Endothelial cell of umbilical vein (primary cell): ENCODE measurements at regions not wholly inside any gene's neighbourhood (a gene's known extent, or its start where the extent isn't known, plus 50 kb on each side); places are given as distances from the start of the nearest gene placed in this dataset.

Experiments
- BruUV-seq: library from RNA; stranded (reverse); fragments of 400-500 nt; replicated peaks from 2 replicates; lab custom pipeline; 2021; lab: Mats Ljungman, UMichigan
- CTCF ChIA-PET: fragments of 300-600, 350-600 bp; sonication (Branson Sonifier 250); formaldehyde crosslinking; loops from one replicate; lab custom pipeline; 2021; ENCODE audit warnings: antibody characterized with exemption, inconsistent platforms; lab: Charles Lee
- POLR2A ChIA-PET: fragments of 300-600, 350-600 bp; sonication (Branson Sonifier 250); formaldehyde crosslinking; loops from one replicate; lab custom pipeline; 2021; ENCODE audit warnings: antibody characterized with exemption, inconsistent platforms; lab: Charles Lee
- DNase-seq: peaks from one replicate; pipeline ENCODE4 v3.0.0-alpha.2; 2011; ENCODE audit warnings: low read depth, low spot score
- FAIRE-seq: peaks from 2 replicates; lab custom pipeline; 2011; peaks lifted over from hg19 to GRCh38; lab: Jason Lieb, UNC
- H2AFZ ChIP-seq: 2 replicates; pipeline ENCODE4 v1.6.0; 2012; ENCODE audit warnings: low read depth, low read length, control low read depth, inconsistent platforms
- H3K27ac ChIP-seq: 2 replicates; pipeline ENCODE4 v1.5.1; 2011; ENCODE audit warnings: low read depth, mild to moderate bottlenecking, control low read depth, low read length, moderate library complexity; ENCODE audit not compliant: insufficient read depth
- H3K27me3 ChIP-seq, 2 experiments: 2 replicates each; pipeline versions ENCODE4 v1.6.0 to v1.6.1; 2011; ENCODE audit warnings: low read length in 2 of 2, mixed read lengths in 1 of 2; ENCODE audit not compliant: control insufficient read depth in 2 of 2, insufficient read depth in 2 of 2
- H3K36me3 ChIP-seq, 2 experiments: 2 replicates in 1 of 2; 3 replicates in 1 of 2; pipeline ENCODE4 v1.5.1; 2011; ENCODE audit warnings: low read length in 2 of 2, mild to moderate bottlenecking in 1 of 2, moderate library complexity in 1 of 2; ENCODE audit not compliant: control insufficient read depth in 2 of 2, insufficient read depth in 2 of 2; ENCODE audit errors: extremely low read depth in 1 of 2
- H3K4me1 ChIP-seq: 3 replicates; pipeline ENCODE4 v1.5.1; 2011; ENCODE audit warnings: mild to moderate bottlenecking, low read length; ENCODE audit not compliant: control insufficient read depth, insufficient read depth; ENCODE audit errors: extremely low read depth
- H3K4me2 ChIP-seq: 2 replicates; pipeline ENCODE4 v1.6.1; 2011; ENCODE audit warnings: low read length, control low read depth, mixed read lengths; ENCODE audit not compliant: insufficient read depth
- H3K4me3 ChIP-seq, 3 experiments: fragments of 200-600 bp in 1 of 3; sonication (generic), shearing (Covaris generic) in 1 of 3; replicated peaks in 1 of 3; 2 replicates each; pipeline ENCODE4 v1.5.1; 2011 to 2016; ENCODE audit warnings: control low read depth in 3 of 3, low read length in 3 of 3, mild to moderate bottlenecking in 2 of 3, inconsistent platforms in 1 of 3, low read depth in 1 of 3, moderate library complexity in 1 of 3; ENCODE audit not compliant: insufficient read depth in 1 of 3
- H3K79me2 ChIP-seq: 2 replicates; pipeline ENCODE4 v1.6.0; 2012; ENCODE audit warnings: low read length, inconsistent platforms; ENCODE audit not compliant: control insufficient read depth, insufficient read depth
- H3K9ac ChIP-seq: replicated peaks from 2 replicates; pipeline ENCODE3; 2011; ENCODE audit warnings: low read length, control low read depth; ENCODE audit not compliant: insufficient read depth; ENCODE audit errors: extremely low read depth
- H3K9me1 ChIP-seq: replicated peaks from 3 replicates; pipeline ENCODE4 v1.6.0; 2011; ENCODE audit warnings: mild to moderate bottlenecking, low read length; ENCODE audit not compliant: control insufficient read depth, insufficient read depth; ENCODE audit errors: extremely low read depth
- H3K9me3 ChIP-seq: replicated peaks from 2 replicates; pipeline ENCODE4 v1.5.1; 2012; ENCODE audit warnings: low read length, inconsistent platforms; ENCODE audit not compliant: control insufficient read depth, insufficient read depth
- H4K20me1 ChIP-seq: replicated peaks from 2 replicates; pipeline ENCODE3; 2011; ENCODE audit warnings: mild to moderate bottlenecking, low read length; ENCODE audit not compliant: control insufficient read depth, insufficient read depth; ENCODE audit errors: extremely low read depth
- EZH2 ChIP-seq: IDR thresholded peaks from 2 replicates; pipeline ENCODE4 v1.6.1; 2012; ENCODE audit warnings: borderline replicate concordance, low read depth, mild to moderate bottlenecking, moderate library complexity, low read length, inconsistent platforms; ENCODE audit not compliant: severe bottlenecking
- FOS ChIP-seq: IDR thresholded peaks from 2 replicates; pipeline ENCODE4 v1.6.1; 2011; ENCODE audit warnings: mild to moderate bottlenecking, low read length, moderate library complexity, borderline replicate concordance; ENCODE audit not compliant: insufficient read depth
- GATA2 ChIP-seq: IDR thresholded peaks from 2 replicates; pipeline ENCODE4 v1.7.0; 2011; ENCODE audit warnings: low read depth, mild to moderate bottlenecking, moderate library complexity, mixed read lengths, low read length; ENCODE audit not compliant: insufficient read length, insufficient read depth
- JUN ChIP-seq: IDR thresholded peaks from 2 replicates; pipeline ENCODE4 v1.6.1; 2011; ENCODE audit warnings: borderline replicate concordance, low read depth; ENCODE audit not compliant: insufficient read length, insufficient read depth
- MYC ChIP-seq: IDR thresholded peaks from one replicate; pipeline ENCODE4 v1.6.1; 2011; ENCODE audit warnings: mild to moderate bottlenecking, low read depth, low read length
- POLR2A ChIP-seq: IDR thresholded peaks from 2 replicates; pipeline ENCODE4 v1.6.1; 2012; ENCODE audit warnings: low read depth, mild to moderate bottlenecking, control low read depth, low read length
- POLR2AphosphoS5 ChIP-seq: IDR thresholded peaks from 2 replicates; pipeline ENCODE4 v1.6.1; 2012; ENCODE audit warnings: low read depth, mild to moderate bottlenecking, control low read depth, low read length, moderate library complexity; ENCODE audit not compliant: insufficient read depth
- dilution Hi-C: fragments of 300-500 bp; cut with MboI; formaldehyde crosslinking; loops from one replicate; pipeline ENCODE4 v1.15.0; 2019; ENCODE audit warnings: low sequenced_read_pairs; ENCODE audit not compliant: extremely low pct_ligation_motif_present
- intact Hi-C: fragments of 100-400 bp; cut with micrococcal nuclease; formaldehyde crosslinking; loops from one replicate; pipeline ENCODE4 v1.10.0; 2022
- TF ChIP-seq, protein P1 (sequence below), 2 donors: IDR thresholded peaks; 1 replicate in 1 of 2; 2 replicates in 1 of 2; pipeline ENCODE4 v1.5.1; 2011; ENCODE audit warnings: low read length in 2 of 2, mild to moderate bottlenecking in 2 of 2, moderate library complexity in 2 of 2, control low read depth in 1 of 2, inconsistent platforms in 1 of 2, low read depth in 1 of 2; ENCODE audit not compliant: insufficient read depth in 1 of 2; ENCODE audit errors: extremely low read depth in 1 of 2
- TF ChIP-seq, protein P2 (sequence below): IDR thresholded peaks from 2 replicates; pipeline ENCODE4 v1.6.1; 2011; ENCODE audit not compliant: insufficient read depth, insufficient read length

DNA sequence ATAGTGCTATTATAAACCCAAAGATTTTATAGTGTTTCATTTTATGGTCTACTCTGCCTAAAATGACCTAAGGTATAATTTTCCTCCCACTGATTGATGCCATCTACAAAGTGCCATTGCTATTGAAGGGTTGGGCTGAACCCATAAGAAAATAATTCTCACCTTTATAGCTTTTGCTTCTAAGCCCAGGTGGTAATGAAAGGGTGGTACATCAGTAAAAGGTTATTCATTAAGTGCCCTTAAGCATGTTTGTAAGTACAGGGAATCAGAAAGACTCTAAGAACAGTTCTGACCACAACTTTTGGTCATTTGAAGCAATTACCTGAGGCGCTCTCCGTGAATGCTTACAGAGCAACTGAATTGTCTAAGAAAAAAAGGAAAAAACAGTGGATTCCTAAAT lies 1247.3 kb downstream of the NXPH1 start:
- H3K9me1 ChIP-seq: no peaks in the 10 kb centered on the region
- H3K27ac ChIP-seq: no peak overlapping the region
- H3K4me3 ChIP-seq: no peak overlapping the region
- ChIA-PET POLR2A (no interaction called here), CTCF (no interaction called here)
- intact Hi-C loops: no loop called here
- no peak overlapping the region for H2AFZ ChIP-seq
- FAIRE-seq: no peak
- TF ChIP-seq GATA2 (no peak), FOS (no peak), MYC (no peak), POLR2AphosphoS5 (no peak)
- TF ChIP-seq, protein P1, sequence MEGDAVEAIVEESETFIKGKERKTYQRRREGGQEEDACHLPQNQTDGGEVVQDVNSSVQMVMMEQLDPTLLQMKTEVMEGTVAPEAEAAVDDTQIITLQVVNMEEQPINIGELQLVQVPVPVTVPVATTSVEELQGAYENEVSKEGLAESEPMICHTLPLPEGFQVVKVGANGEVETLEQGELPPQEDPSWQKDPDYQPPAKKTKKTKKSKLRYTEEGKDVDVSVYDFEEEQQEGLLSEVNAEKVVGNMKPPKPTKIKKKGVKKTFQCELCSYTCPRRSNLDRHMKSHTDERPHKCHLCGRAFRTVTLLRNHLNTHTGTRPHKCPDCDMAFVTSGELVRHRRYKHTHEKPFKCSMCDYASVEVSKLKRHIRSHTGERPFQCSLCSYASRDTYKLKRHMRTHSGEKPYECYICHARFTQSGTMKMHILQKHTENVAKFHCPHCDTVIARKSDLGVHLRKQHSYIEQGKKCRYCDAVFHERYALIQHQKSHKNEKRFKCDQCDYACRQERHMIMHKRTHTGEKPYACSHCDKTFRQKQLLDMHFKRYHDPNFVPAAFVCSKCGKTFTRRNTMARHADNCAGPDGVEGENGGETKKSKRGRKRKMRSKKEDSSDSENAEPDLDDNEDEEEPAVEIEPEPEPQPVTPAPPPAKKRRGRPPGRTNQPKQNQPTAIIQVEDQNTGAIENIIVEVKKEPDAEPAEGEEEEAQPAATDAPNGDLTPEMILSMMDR (IDR thresholded peaks at IDR 0.05; ENCODE audit: extremely low read depth in 1 of 2, insufficient read depth in 1 of 2, low read depth in 1 of 2, low read length in 2 of 2): no peak
- TF ChIP-seq, protein P2, sequence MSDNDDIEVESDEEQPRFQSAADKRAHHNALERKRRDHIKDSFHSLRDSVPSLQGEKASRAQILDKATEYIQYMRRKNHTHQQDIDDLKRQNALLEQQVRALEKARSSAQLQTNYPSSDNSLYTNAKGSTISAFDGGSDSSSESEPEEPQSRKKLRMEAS: no peak
- no peaks in the 10 kb centered on the region for H3K27me3 ChIP-seq
- H4K20me1 ChIP-seq: no peaks in the 10 kb centered on the region
- DNase-seq: no peak
- H3K4me2 ChIP-seq: no peak overlapping the region
- dilution Hi-C loops: no loop called here
- no peaks in the 10 kb centered on the region for H3K4me1 ChIP-seq
- no peaks in the 10 kb centered on the region for H3K79me2 ChIP-seq
- H3K36me3 ChIP-seq: no peaks in the 10 kb centered on the region
- H3K9ac ChIP-seq: no peak overlapping the region
- no peaks in the 10 kb centered on the region for H3K9me3 ChIP-seq
- BruUV-seq: no TSS peak

DNA sequence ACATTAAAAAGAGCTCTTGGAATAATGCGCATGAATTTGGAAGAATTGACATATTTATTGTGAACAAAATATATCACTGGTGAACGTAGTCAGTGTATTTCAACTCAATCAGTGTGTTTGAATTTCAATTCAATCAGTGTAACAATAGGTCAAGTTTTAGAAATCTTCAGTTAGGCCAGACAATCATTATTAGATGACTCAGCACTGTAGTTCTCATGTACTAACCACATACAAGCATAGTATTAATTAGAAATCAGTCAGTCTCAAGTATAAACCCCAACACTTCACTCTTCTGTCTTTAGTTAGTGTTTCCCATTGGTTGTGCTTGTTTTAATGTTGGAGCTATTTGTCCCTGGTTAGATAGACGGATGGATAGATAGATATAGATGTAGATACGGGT lies 1247.9 kb downstream of the NXPH1 start:
- Histone ChIP-seq H3K36me3 (no peaks in the 10 kb centered on the region), H3K9ac (no peak overlapping the region), H4K20me1 (no peaks in the 10 kb centered on the region), H2AFZ (no peak overlapping the region), H3K9me1 (no peaks in the 10 kb centered on the region), H3K4me2 (no peak overlapping the region), H3K27ac (no peak overlapping the region), H3K27me3 (no peaks in the 10 kb centered on the region), H3K4me3 (no peak overlapping the region), H3K79me2 (no peaks in the 10 kb centered on the region), H3K9me3 (no peaks in the 10 kb centered on the region), H3K4me1 (no peaks in the 10 kb centered on the region)
- BruUV-seq: no TSS peak
- dilution Hi-C loops (no loop called here), intact Hi-C loops (no loop called here)
- TF ChIP-seq, protein P2: no peak
- no peak for TF ChIP-seq MYC
- no peak for TF ChIP-seq FOS
- no peak for TF ChIP-seq GATA2
- TF ChIP-seq JUN: no peak
- TF ChIP-seq, protein P1 (IDR thresholded peaks at IDR 0.05; ENCODE audit: extremely low read depth in 1 of 2, insufficient read depth in 1 of 2, low read depth in 1 of 2, low read length in 2 of 2): no peak
- TF ChIP-seq POLR2A: no peak
- no peak for TF ChIP-seq POLR2AphosphoS5
- no peak for TF ChIP-seq EZH2
- CTCF ChIA-PET: no interaction called here
- POLR2A ChIA-PET: no interaction called here
- DNase-seq (no peak), FAIRE-seq (no peak)
